DND-41 (cell line): ENCODE measurements at regions not wholly inside any gene's neighbourhood (a gene's known extent, or its start where the extent isn't known, plus 50 kb on each side); places are given as distances from the start of the nearest gene placed in this dataset.

Experiments used
- CTCF ChIP-seq: IDR thresholded peaks from 2 replicates; pipeline ENCODE4 v1.5.1; 2012; ENCODE audit warnings: borderline replicate concordance, low read length, moderate library complexity, mild to moderate bottlenecking; ENCODE audit not compliant: poor library complexity, severe bottlenecking; ENCODE audit errors: extremely low read depth
- EZH2 ChIP-seq: IDR thresholded peaks from 3 replicates; pipeline ENCODE4 v1.6.1; 2012; ENCODE audit warnings: borderline replicate concordance, low read depth, mild to moderate bottlenecking, moderate library complexity, low read length, inconsistent platforms; ENCODE audit not compliant: severe bottlenecking

GRCh38 chr6:113416170-113416569 is 441.0 kb upstream of the MARCKS start:
- TF ChIP-seq CTCF (no peak), EZH2 (no peak)
